AG04450 (cell line): ENCODE measurements at regions not wholly inside any gene's neighbourhood (a gene's known extent, or its start where the extent isn't known, plus 50 kb on each side); places are given as distances from the start of the nearest gene placed in this dataset.

ENCODE experiments used
- CTCF ChIA-PET: fragments of 300-600, 350-600 bp; formaldehyde crosslinking; extraction: SDS; loops from one replicate; lab custom pipeline; 2022; ENCODE audit warnings: antibody characterized with exemption, inconsistent platforms; lab: Charles Lee
- POLR2A ChIA-PET: fragments of 350-600 bp; formaldehyde crosslinking; extraction: SDS; loops from one replicate; lab custom pipeline; 2021; ENCODE audit warnings: antibody characterized with exemption, inconsistent platforms; lab: Yijun Ruan, JAX
- DNase-seq: peaks from one replicate; pipeline ENCODE4 v3.0.0-alpha.2; 2011; ENCODE audit warnings: low read depth, low spot score
- H3K27ac ChIP-seq: one replicate; pipeline ENCODE4 v1.5.1; 2012; ENCODE audit warnings: low read depth, low read length, control low read depth
- H3K27me3 ChIP-seq: one replicate; pipeline ENCODE4 v1.6.0; 2012; ENCODE audit warnings: low read length; ENCODE audit not compliant: control insufficient read depth, insufficient read depth
- H3K4me3 ChIP-seq: 2 replicates; pipeline ENCODE4 v1.5.1; 2011; ENCODE audit warnings: mild to moderate bottlenecking, low read depth, low read length, control low read depth
- H3K9me3 ChIP-seq: 2 replicates; pipeline ENCODE4 v1.5.1; 2012; ENCODE audit warnings: low read length; ENCODE audit not compliant: control insufficient read depth, insufficient read depth
- TF ChIP-seq, protein P1 (sequence below): IDR thresholded peaks from 2 replicates; pipeline ENCODE4 v1.5.1; 2011; ENCODE audit warnings: low read depth, low read length, control low read depth, inconsistent platforms

DNA sequence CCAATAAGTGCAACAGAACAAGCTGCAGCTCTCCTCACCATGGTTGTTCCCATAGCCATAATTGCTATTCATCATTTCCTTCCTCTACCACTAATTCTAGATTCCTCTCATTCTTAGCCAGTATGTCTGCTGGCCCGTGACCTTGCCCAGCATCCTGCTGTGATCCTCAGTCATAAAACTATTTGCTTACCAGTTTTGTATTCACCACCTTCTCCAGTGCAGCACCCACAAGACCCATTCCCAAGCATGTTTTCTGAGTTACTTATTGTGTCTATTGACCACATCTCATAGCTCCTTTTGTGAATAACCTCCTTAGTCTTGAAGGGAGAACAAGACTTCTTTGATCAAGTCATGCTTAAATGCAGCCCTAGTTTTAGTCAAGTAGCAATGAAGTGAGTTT, 488.0 kb upstream of the CTNND2 start:
- Histone ChIP-seq H3K27ac (no peak overlapping the region), H3K9me3 (no peaks in the 10 kb centered on the region), H3K27me3 (no peaks in the 10 kb centered on the region), H3K4me3 (no peak overlapping the region)
- CTCF ChIA-PET: no interaction called here
- TF ChIP-seq, protein P1, sequence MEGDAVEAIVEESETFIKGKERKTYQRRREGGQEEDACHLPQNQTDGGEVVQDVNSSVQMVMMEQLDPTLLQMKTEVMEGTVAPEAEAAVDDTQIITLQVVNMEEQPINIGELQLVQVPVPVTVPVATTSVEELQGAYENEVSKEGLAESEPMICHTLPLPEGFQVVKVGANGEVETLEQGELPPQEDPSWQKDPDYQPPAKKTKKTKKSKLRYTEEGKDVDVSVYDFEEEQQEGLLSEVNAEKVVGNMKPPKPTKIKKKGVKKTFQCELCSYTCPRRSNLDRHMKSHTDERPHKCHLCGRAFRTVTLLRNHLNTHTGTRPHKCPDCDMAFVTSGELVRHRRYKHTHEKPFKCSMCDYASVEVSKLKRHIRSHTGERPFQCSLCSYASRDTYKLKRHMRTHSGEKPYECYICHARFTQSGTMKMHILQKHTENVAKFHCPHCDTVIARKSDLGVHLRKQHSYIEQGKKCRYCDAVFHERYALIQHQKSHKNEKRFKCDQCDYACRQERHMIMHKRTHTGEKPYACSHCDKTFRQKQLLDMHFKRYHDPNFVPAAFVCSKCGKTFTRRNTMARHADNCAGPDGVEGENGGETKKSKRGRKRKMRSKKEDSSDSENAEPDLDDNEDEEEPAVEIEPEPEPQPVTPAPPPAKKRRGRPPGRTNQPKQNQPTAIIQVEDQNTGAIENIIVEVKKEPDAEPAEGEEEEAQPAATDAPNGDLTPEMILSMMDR: no peak
- POLR2A ChIA-PET: no interaction called here
- DNase-seq: no peak

DNA sequence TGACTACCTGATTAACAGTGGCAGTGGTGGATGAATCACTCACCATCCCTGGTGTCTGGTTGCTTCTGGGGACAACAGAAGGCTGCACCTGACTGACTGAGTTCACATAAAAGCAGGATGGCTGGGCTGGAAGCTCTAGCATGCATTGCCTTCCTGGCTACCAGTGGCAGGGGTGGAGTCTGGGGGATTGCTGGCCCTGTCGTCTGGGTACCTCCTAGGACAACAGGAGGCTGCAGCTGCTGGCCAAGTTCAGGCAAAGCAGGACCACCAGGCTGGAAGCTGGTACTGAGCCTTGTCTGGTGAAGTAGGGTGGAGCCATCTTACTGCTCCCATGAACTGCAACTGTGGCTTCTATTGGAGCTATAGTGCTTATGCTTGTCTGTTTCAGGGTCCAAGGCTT, 480.8 kb upstream of the CTNND2 start:
- Histone ChIP-seq H3K4me3 (no peak overlapping the region), H3K27ac (no peak overlapping the region), H3K9me3 (peaks cover 15% of the 10 kb centered on the region), H3K27me3 (no peaks in the 10 kb centered on the region)
- ChIA-PET CTCF (no interaction called here), POLR2A (no interaction called here)
- DNase-seq: no peak
- TF ChIP-seq, protein P1: no peak

DNA sequence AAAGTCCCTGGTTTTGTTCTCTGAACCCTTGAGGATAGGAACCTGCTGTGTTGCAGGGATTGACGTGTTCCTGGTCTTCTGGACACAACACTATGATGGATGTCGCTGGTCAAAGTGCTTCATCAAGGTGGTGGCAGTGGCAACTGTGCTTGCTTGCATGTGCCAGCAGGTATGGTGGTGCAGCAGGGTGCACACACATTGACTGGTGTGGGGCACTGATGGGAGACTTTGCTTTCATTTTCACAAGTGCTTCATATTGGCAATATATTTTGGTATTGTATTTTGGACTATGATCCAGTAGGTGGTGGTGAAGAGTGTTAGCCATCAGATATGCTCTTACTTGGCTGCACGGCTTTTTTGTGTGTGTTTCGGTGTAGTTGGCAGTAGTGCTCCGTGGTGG, 479.8 kb upstream of the CTNND2 start:
- Histone ChIP-seq H3K27ac (no peak overlapping the region), H3K4me3 (no peak overlapping the region), H3K9me3 (peaks cover 15% of the 10 kb centered on the region), H3K27me3 (no peaks in the 10 kb centered on the region)
- TF ChIP-seq, protein P1: no peak
- POLR2A ChIA-PET: no interaction called here
- CTCF ChIA-PET: no interaction called here
- DNase-seq: no peak

DNA sequence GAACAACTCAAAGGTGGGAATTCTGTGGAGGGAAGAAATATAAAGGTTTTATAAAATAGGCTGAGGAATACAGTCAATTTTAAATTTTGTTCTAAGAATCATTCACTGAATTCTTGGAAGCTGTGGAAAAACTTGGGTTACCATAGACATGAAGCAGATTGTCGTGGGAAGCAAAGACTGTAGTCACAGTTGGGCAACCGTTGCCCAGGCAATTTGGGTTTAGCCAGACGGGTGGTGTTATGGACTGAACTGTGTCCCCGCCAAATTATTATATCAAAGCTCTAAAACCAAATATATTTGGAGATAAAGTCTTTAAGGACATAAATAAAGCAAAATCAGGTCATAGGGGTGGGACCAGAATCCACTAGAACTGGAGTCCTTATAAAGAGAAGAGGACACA, 463.7 kb upstream of the CTNND2 start:
- H3K4me3 ChIP-seq: no peak overlapping the region
- TF ChIP-seq, protein P1: no peak
- ChIA-PET CTCF (no interaction called here), POLR2A (no interaction called here)
- H3K27ac ChIP-seq: no peak overlapping the region
- DNase-seq: no peak
- H3K9me3 ChIP-seq: peaks cover under 1% of the 10 kb centered on the region; the same call in 1 of the 2 replicates
- no peaks in the 10 kb centered on the region for H3K27me3 ChIP-seq

DNA sequence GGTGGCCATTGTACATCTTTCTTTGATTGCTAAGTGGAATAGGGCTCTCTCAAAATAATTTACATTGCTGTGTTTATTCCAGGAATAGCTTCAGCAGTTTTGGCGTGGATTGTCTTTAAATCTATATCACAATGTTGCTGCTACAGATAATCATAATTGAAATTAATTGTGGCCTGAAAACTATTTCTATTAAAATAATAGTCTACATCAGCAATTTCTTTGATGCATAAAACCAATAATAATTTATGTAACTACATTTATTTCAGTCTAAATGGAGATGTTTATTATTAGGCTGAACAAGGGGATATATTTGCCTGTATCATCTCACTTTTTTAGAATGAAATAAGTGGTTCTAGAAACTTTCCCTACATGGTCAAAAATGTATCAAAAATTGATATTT, 456.0 kb upstream of the CTNND2 start:
- TF ChIP-seq, protein P1: no peak
- Histone ChIP-seq H3K4me3 (no peak overlapping the region), H3K27me3 (no peaks in the 10 kb centered on the region), H3K27ac (no peak overlapping the region), H3K9me3 (peaks cover 5% of the 10 kb centered on the region)
- DNase-seq: no peak
- CTCF ChIA-PET: no interaction called here
- POLR2A ChIA-PET: no interaction called here
